Activated naive CD4-positive, alpha-beta T cell treated with anti-CD3 and anti-CD28 coated beads, Interleukin-2, amount 50 U/mL, for 24 hours (primary cell): ENCODE measurements at regions not wholly inside any gene's neighbourhood (a gene's known extent, or its start where the extent isn't known, plus 50 kb on each side); places are given as distances from the start of the nearest gene placed in this dataset.

Experiments
- H3K27ac Mint-ChIP-seq: one replicate; pipeline ENCODE4 v1.8.0; 2021; ENCODE audit warnings: mild to moderate bottlenecking, mixed read lengths
- H3K27me3 Mint-ChIP-seq: one replicate; pipeline ENCODE4 v1.8.0; 2021; ENCODE audit warnings: mixed read lengths
- H3K36me3 Mint-ChIP-seq: one replicate; pipeline ENCODE4 v1.8.0; 2021; ENCODE audit warnings: mixed read lengths
- H3K4me1 Mint-ChIP-seq: one replicate; pipeline ENCODE4 v1.8.0; 2021; ENCODE audit warnings: mixed read lengths
- H3K4me3 Mint-ChIP-seq: one replicate; pipeline ENCODE4 v1.8.0; 2021; ENCODE audit warnings: mild to moderate bottlenecking, mixed read lengths
- H3K9me3 Mint-ChIP-seq: one replicate; pipeline ENCODE4 v1.8.0; 2021; ENCODE audit warnings: mixed read lengths

- H3K9me3 Mint-ChIP-seq: no peaks in the 10 kb centered on the region
- H3K4me3 Mint-ChIP-seq: no peak overlapping the region
- H3K27ac Mint-ChIP-seq: no peak overlapping the region
- H3K36me3 Mint-ChIP-seq: no peaks in the 10 kb centered on the region
- no peaks in the 10 kb centered on the region for H3K4me1 Mint-ChIP-seq
- no peaks in the 10 kb centered on the region for H3K27me3 Mint-ChIP-seq
Measured at GRCh38 chr7:47142867-47143175, 439.1 kb downstream of the TNS3 start.

GRCh38 chr7:47142169-47142866 is 439.6 kb downstream of the TNS3 start:
- H3K9me3 Mint-ChIP-seq: no peaks in the 10 kb centered on the region
- H3K4me3 Mint-ChIP-seq: no peak overlapping the region
- H3K27ac Mint-ChIP-seq: no peak overlapping the region
- no peaks in the 10 kb centered on the region for H3K4me1 Mint-ChIP-seq
- H3K27me3 Mint-ChIP-seq: no peaks in the 10 kb centered on the region
- no peaks in the 10 kb centered on the region for H3K36me3 Mint-ChIP-seq

- Mint-ChIP-seq H3K27ac (no peak overlapping the region), H3K4me3 (no peak overlapping the region), H3K27me3 (peaks cover 1% of the 10 kb centered on the region), H3K4me1 (no peaks in the 10 kb centered on the region), H3K9me3 (peaks cover 9% of the 10 kb centered on the region), H3K36me3 (no peaks in the 10 kb centered on the region)
Measured at GRCh38 chr7:47132471-47132870, 449.4 kb downstream of the TNS3 start.

GRCh38 chr7:47128700-47129099 is 453.2 kb downstream of the TNS3 start:
- Mint-ChIP-seq H3K4me1 (no peaks in the 10 kb centered on the region), H3K9me3 (peaks cover 5% of the 10 kb centered on the region), H3K27me3 (peaks cover 1% of the 10 kb centered on the region), H3K36me3 (no peaks in the 10 kb centered on the region), H3K27ac (no peak overlapping the region), H3K4me3 (no peak overlapping the region)

GRCh38 chr7:47125529-47125928 is 456.4 kb downstream of the TNS3 start:
- no peaks in the 10 kb centered on the region for H3K27me3 Mint-ChIP-seq
- H3K4me1 Mint-ChIP-seq: no peaks in the 10 kb centered on the region
- H3K27ac Mint-ChIP-seq: no peak overlapping the region
- no peaks in the 10 kb centered on the region for H3K36me3 Mint-ChIP-seq
- H3K4me3 Mint-ChIP-seq: no peak overlapping the region
- no peaks in the 10 kb centered on the region for H3K9me3 Mint-ChIP-seq

GRCh38 chr7:47119261-47119865 is 462.5 kb downstream of the TNS3 start:
- H3K27me3 Mint-ChIP-seq: peaks cover 2% of the 10 kb centered on the region
- H3K4me3 Mint-ChIP-seq: no peak overlapping the region
- no peaks in the 10 kb centered on the region for H3K36me3 Mint-ChIP-seq
- no peaks in the 10 kb centered on the region for H3K9me3 Mint-ChIP-seq
- no peak overlapping the region for H3K27ac Mint-ChIP-seq
- no peaks in the 10 kb centered on the region for H3K4me1 Mint-ChIP-seq

- H3K4me3 Mint-ChIP-seq: no peak overlapping the region
- no peak overlapping the region for H3K27ac Mint-ChIP-seq
- H3K4me1 Mint-ChIP-seq: no peaks in the 10 kb centered on the region
- no peaks in the 10 kb centered on the region for H3K36me3 Mint-ChIP-seq
- no peaks in the 10 kb centered on the region for H3K27me3 Mint-ChIP-seq
- H3K9me3 Mint-ChIP-seq: no peaks in the 10 kb centered on the region
Measured at GRCh38 chr7:47104206-47104549, 477.7 kb downstream of the TNS3 start.

- no peaks in the 10 kb centered on the region for H3K36me3 Mint-ChIP-seq
- no peak overlapping the region for H3K27ac Mint-ChIP-seq
- H3K9me3 Mint-ChIP-seq: no peaks in the 10 kb centered on the region
- H3K4me3 Mint-ChIP-seq: no peak overlapping the region
- no peaks in the 10 kb centered on the region for H3K27me3 Mint-ChIP-seq
- H3K4me1 Mint-ChIP-seq: no peaks in the 10 kb centered on the region
Measured at GRCh38 chr7:47103498-47104205, 478.3 kb downstream of the TNS3 start.

GRCh38 chr7:47102331-47102841 is 479.5 kb downstream of the TNS3 start:
- Mint-ChIP-seq H3K27me3 (no peaks in the 10 kb centered on the region), H3K4me1 (no peaks in the 10 kb centered on the region), H3K36me3 (no peaks in the 10 kb centered on the region), H3K27ac (no peak overlapping the region), H3K9me3 (no peaks in the 10 kb centered on the region), H3K4me3 (no peak overlapping the region)

GRCh38 chr7:47100817-47101435 is 481.0 kb downstream of the TNS3 start:
- no peaks in the 10 kb centered on the region for H3K27me3 Mint-ChIP-seq
- H3K4me1 Mint-ChIP-seq: no peaks in the 10 kb centered on the region
- no peak overlapping the region for H3K4me3 Mint-ChIP-seq
- no peak overlapping the region for H3K27ac Mint-ChIP-seq
- no peaks in the 10 kb centered on the region for H3K36me3 Mint-ChIP-seq
- H3K9me3 Mint-ChIP-seq: no peaks in the 10 kb centered on the region

- Mint-ChIP-seq H3K36me3 (no peaks in the 10 kb centered on the region), H3K9me3 (no peaks in the 10 kb centered on the region), H3K27me3 (no peaks in the 10 kb centered on the region), H3K4me1 (no peaks in the 10 kb centered on the region), H3K27ac (no peak overlapping the region), H3K4me3 (no peak overlapping the region)
Measured at GRCh38 chr7:47100148-47100816, 481.6 kb downstream of the TNS3 start.

- Mint-ChIP-seq H3K36me3 (no peaks in the 10 kb centered on the region), H3K4me1 (no peaks in the 10 kb centered on the region), H3K9me3 (no peaks in the 10 kb centered on the region), H3K4me3 (no peak overlapping the region), H3K27ac (no peak overlapping the region), H3K27me3 (peaks cover 1% of the 10 kb centered on the region)
Measured at GRCh38 chr7:47097431-47097830, 484.5 kb downstream of the TNS3 start.

GRCh38 chr7:47095946-47096345 is 486.0 kb downstream of the TNS3 start:
- Mint-ChIP-seq H3K4me3 (no peak overlapping the region), H3K36me3 (no peaks in the 10 kb centered on the region), H3K27me3 (peaks cover 1% of the 10 kb centered on the region), H3K9me3 (no peaks in the 10 kb centered on the region), H3K27ac (no peak overlapping the region), H3K4me1 (no peaks in the 10 kb centered on the region)

GRCh38 chr7:47094462-47094861 is 487.4 kb downstream of the TNS3 start:
- Mint-ChIP-seq H3K4me3 (no peak overlapping the region), H3K9me3 (no peaks in the 10 kb centered on the region), H3K36me3 (no peaks in the 10 kb centered on the region), H3K27ac (no peak overlapping the region), H3K4me1 (no peaks in the 10 kb centered on the region), H3K27me3 (peaks cover 6% of the 10 kb centered on the region)

GRCh38 chr7:47093320-47094234 is 488.3 kb downstream of the TNS3 start:
- H3K4me3 Mint-ChIP-seq: no peak overlapping the region
- H3K27me3 Mint-ChIP-seq: peaks cover 6% of the 10 kb centered on the region
- no peak overlapping the region for H3K27ac Mint-ChIP-seq
- H3K36me3 Mint-ChIP-seq: no peaks in the 10 kb centered on the region
- H3K9me3 Mint-ChIP-seq: no peaks in the 10 kb centered on the region
- no peaks in the 10 kb centered on the region for H3K4me1 Mint-ChIP-seq
